ENCODE measurements at regions not wholly inside any gene's neighbourhood (a gene's known extent, or its start where the extent isn't known, plus 50 kb on each side); places are given as distances from the start of the nearest gene placed in this dataset.

DNA sequence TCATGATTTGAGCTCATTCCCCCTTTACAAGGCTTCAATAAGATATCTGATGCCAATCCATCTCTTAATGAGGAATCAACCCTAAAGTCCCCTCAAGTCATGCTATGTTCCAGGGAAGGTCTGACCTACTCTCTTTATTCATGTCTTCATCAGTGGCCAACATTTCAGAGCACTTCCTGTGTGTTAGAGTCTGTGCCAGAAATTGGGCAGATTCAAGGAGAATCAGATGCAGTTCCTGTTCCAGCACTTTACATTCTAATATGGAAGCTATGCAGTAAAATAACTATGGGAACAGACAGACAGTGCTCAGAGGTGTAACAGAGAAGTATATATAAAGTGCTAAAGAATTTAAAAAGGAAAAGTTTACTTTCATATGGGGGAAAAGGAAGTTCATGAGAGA, 193.4 kb upstream of the NR4A3 start:
- H3K4me3 ChIP-seq = no peak overlapping the region
- H3K4me1 ChIP-seq = no peaks in the 10 kb centered on the region
- H3K27me3 ChIP-seq = no peaks in the 10 kb centered on the region
- TF ChIP-seq, protein P1, sequence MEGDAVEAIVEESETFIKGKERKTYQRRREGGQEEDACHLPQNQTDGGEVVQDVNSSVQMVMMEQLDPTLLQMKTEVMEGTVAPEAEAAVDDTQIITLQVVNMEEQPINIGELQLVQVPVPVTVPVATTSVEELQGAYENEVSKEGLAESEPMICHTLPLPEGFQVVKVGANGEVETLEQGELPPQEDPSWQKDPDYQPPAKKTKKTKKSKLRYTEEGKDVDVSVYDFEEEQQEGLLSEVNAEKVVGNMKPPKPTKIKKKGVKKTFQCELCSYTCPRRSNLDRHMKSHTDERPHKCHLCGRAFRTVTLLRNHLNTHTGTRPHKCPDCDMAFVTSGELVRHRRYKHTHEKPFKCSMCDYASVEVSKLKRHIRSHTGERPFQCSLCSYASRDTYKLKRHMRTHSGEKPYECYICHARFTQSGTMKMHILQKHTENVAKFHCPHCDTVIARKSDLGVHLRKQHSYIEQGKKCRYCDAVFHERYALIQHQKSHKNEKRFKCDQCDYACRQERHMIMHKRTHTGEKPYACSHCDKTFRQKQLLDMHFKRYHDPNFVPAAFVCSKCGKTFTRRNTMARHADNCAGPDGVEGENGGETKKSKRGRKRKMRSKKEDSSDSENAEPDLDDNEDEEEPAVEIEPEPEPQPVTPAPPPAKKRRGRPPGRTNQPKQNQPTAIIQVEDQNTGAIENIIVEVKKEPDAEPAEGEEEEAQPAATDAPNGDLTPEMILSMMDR (IDR thresholded peaks at IDR 0.05) = no peak
- no peaks in the 10 kb centered on the region for H3K36me3 ChIP-seq
- H3K27ac ChIP-seq = no peak overlapping the region
- no peak for ATAC-seq
- no peaks in the 10 kb centered on the region for H3K9me3 ChIP-seq
- DNase-seq = no peak
- intact Hi-C loops (cut with DNase I) = no loop called here

DNA sequence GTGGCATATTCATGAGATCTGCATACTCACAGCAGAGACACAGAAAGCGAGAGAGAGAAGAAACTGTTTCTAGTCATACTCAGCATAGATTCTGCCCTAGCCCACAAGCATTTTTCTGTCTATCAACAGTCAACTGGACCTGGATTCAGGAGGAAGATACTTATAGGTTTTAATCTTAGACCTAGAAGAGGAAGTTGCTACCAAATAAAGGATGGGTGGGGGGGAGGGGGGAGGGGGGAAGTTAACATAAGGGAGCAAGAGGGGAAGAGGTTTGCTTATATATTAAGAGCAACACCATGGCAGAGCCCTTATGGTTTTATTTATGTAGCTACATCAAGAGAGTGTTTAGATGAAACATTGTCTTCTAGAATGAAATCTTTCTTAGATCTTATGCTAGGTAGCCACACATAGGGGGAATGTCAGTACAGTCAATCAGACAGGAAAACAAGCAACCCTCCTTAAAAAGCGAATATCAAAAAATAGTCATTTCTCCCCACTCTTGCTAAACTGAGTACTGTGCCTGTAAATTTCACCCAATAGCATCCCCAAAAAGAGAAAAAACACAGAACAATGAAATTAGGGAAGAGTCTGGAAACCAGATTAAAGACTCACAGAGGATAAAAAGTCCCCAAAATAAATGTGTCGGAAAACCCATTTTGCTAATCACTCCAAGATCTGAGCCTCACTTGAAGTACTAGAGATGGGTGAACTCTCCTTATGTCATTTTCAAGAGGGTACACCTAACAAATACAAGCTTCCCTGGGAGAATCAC, 192.7 kb upstream of the NR4A3 start:
- TF ChIP-seq, protein P1 (IDR thresholded peaks at IDR 0.05) = no peak
- intact Hi-C loops (cut with DNase I) = no loop called here
- ATAC-seq (no peak), DNase-seq (no peak)
- H3K27me3 ChIP-seq = no peaks in the 10 kb centered on the region
- H3K9me3 ChIP-seq = no peaks in the 10 kb centered on the region
- no peak overlapping the region for H3K27ac ChIP-seq
- no peaks in the 10 kb centered on the region for H3K4me1 ChIP-seq
- H3K36me3 ChIP-seq = no peaks in the 10 kb centered on the region
- H3K4me3 ChIP-seq = no peak overlapping the region

GRCh38 chr9:99632349-99633038, 189.2 kb upstream of the NR4A3 start:
- no peaks in the 10 kb centered on the region for H3K27me3 ChIP-seq
- DNase-seq = no peak
- no peak for ATAC-seq
- no peak overlapping the region for H3K4me3 ChIP-seq
- TF ChIP-seq, protein P1 (IDR thresholded peaks at IDR 0.05) = no peak
- H3K4me1 ChIP-seq = no peaks in the 10 kb centered on the region
- no peak overlapping the region for H3K27ac ChIP-seq
- intact Hi-C loops (cut with DNase I) = no loop called here
- H3K9me3 ChIP-seq = no peaks in the 10 kb centered on the region
- H3K36me3 ChIP-seq = no peaks in the 10 kb centered on the region

DNA sequence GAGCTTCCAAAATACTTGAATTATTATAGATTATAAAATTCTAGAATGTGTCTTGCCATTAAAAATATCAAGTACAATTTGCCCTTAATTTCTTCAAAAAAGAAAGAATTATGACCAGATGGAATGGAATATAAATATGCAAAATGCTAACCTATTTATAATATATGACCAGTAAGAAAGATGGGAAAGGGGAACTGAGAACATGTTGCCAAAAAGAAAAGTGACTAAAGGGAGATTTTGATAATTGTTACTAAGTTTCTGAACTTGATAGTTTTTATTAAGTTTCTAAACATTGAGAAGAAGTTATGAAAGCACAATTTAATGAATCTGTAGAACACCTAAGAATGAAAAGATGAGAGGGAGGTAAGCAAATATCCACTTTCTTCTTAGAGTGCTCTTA, 188.4 kb upstream of the NR4A3 start:
- Histone ChIP-seq H3K9me3 (no peaks in the 10 kb centered on the region), H3K27me3 (no peaks in the 10 kb centered on the region)
- intact Hi-C loops (cut with DNase I) = no loop called here

GRCh38 chr9:99634186-99634585, 187.5 kb upstream of the NR4A3 start:
- no peak overlapping the region for H3K4me3 ChIP-seq
- ATAC-seq (no peak), DNase-seq (no peak)
- TF ChIP-seq, protein P1 (IDR thresholded peaks at IDR 0.05) = no peak
- no peaks in the 10 kb centered on the region for H3K36me3 ChIP-seq
- intact Hi-C loops (cut with DNase I) = no loop called here
- H3K4me1 ChIP-seq = no peaks in the 10 kb centered on the region
- no peak overlapping the region for H3K27ac ChIP-seq
- no peaks in the 10 kb centered on the region for H3K9me3 ChIP-seq
- H3K27me3 ChIP-seq = no peaks in the 10 kb centered on the region

More for the DNA sequence above, 188.4 kb upstream of the NR4A3 start:
- ATAC-seq (no peak), DNase-seq (no peak)
- Histone ChIP-seq H3K4me1 (no peaks in the 10 kb centered on the region), H3K36me3 (no peaks in the 10 kb centered on the region), H3K27ac (no peak overlapping the region), H3K4me3 (no peak overlapping the region)
- TF ChIP-seq, protein P1 (IDR thresholded peaks at IDR 0.05) = no peak

Measured in left lung (tissue), 4 donors.